Right cardiac atrium (tissue), 5 donors: ENCODE measurements at regions not wholly inside any gene's neighbourhood (a gene's known extent, or its start where the extent isn't known, plus 50 kb on each side); places are given as distances from the start of the nearest gene placed in this dataset.
"Not testable (repeated sequence)": the region's sequence is repeated elsewhere in the genome, so short reads cannot be mapped to it uniquely, and the experiment has no call there.

Experiments
- ATAC-seq, 2 donors: fragments of 200-7000 bp; cut with Tn5 transposase; one replicate each; pipeline versions ENCODE4 v1.8.0 to v1.9.1; 2020; ENCODE audit warnings: moderate library complexity in 2 of 2, mild to moderate bottlenecking in 1 of 2
- DNase-seq, 3 donors: peaks; one replicate each; pipeline ENCODE4 v3.0.0-alpha.2; 2020
- H3K27ac ChIP-seq: one replicate; pipeline ENCODE4 v1.5.1; 2013; ENCODE audit warnings: mild to moderate bottlenecking, low read length, control low read depth, moderate library complexity
- H3K27me3 ChIP-seq: one replicate; pipeline ENCODE4 v1.6.1; 2013; ENCODE audit not compliant: control insufficient read depth, insufficient read depth
- H3K4me1 ChIP-seq: one replicate; pipeline ENCODE4 v1.6.1; 2013; ENCODE audit warnings: low read length; ENCODE audit not compliant: control insufficient read depth, insufficient read depth
- H3K4me3 ChIP-seq: one replicate; pipeline ENCODE4 v1.5.1; 2013; ENCODE audit warnings: low read length, control low read depth
- H3K9me3 ChIP-seq: one replicate; pipeline ENCODE4 v1.6.1; 2013; ENCODE audit warnings: low read length; ENCODE audit not compliant: control insufficient read depth
- WGBS: extraction: QIAGEN DNeasy Blood & Tissue Kit; methylation state at CpG from one replicate; pipeline ENCODE4 v1.1.7; 2013; 5-methylcytosine and 5-hydroxymethylcytosine counted together
- intact Hi-C, 4 donors: fragments of 100-400 bp; cut with DNase I; formaldehyde crosslinking; loops; one replicate each; pipeline versions ENCODE4 v1.11.0 to v1.14.0; 2022 to 2023
- donor health status: healthy with polysubstance abuse.
- donor health status: DM: no; HTN: yes; CAD: no.
- donor health status: DM: no; HTN: no; CAD: no.
- donor health status: DM: no; HTN: yes; CAD: no; lungs with severe emphysema.
- donor health status: DM: yes; HTN: yes; CAD: no.

- H3K4me1 ChIP-seq, ATAC-seq, H3K27me3 ChIP-seq, H3K4me3 ChIP-seq, H3K27ac ChIP-seq, intact Hi-C loops, H3K9me3 ChIP-seq, DNase-seq: not testable (repeated sequence)
- 98% methylated on average over 3 of the region's 6 CpGs for WGBS
Measured at GRCh38 chr7:76971201-76971600, 61.0 kb downstream of the SPDYE17 start.

DNA sequence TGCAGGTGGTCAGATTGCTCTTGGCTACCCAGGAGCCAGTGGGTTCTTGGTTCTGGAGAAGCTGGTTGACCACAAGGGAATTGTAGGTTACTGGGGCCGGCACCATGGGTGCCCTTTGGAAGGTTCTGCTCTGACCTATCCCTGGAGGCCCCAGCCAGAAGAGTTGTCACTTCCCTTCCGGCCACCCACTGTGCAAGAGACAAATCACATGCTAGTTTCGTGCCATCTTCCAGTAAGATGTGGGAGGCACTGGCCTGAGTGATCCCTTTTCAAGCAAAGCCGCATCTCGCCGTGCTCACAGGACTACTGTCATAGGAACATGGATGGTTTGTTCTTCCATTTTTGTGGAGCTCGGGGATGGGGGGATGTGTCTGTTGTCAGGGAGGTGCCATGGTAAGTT lies 62.3 kb downstream of the SPDYE17 start:
- intact Hi-C loops, H3K4me3 ChIP-seq, H3K27ac ChIP-seq, H3K27me3 ChIP-seq, H3K4me1 ChIP-seq, DNase-seq, H3K9me3 ChIP-seq, ATAC-seq: not testable (repeated sequence)
- WGBS = 94% methylated on average over 7 of the region's 7 CpGs

- ATAC-seq = peak; percentile 87 to 90
- H3K4me1 ChIP-seq, H3K27me3 ChIP-seq, H3K4me3 ChIP-seq, H3K9me3 ChIP-seq, H3K27ac ChIP-seq, intact Hi-C loops: not testable (repeated sequence)
- peak in 1 of 3 donors; percentile 60 for DNase-seq
- WGBS = 57% methylated on average over 9 of the region's 17 CpGs
Measured at GRCh38 chr7:76965731-76966548, 66.2 kb downstream of the SPDYE17 start.

- WGBS = no CpG with 5 or more reads among the region's 8 CpGs
- ATAC-seq = peak; percentile 40 to 60
- H3K4me3 ChIP-seq, H3K27me3 ChIP-seq, H3K9me3 ChIP-seq, DNase-seq, H3K4me1 ChIP-seq, intact Hi-C loops, H3K27ac ChIP-seq: not testable (repeated sequence)
Measured at GRCh38 chr7:76964050-76964449, 68.1 kb downstream of the SPDYE17 start.

GRCh38 chr7:76963061-76963460 lies 69.1 kb downstream of the SPDYE17 start:
- H3K4me3 ChIP-seq, H3K9me3 ChIP-seq, ATAC-seq, H3K4me1 ChIP-seq, DNase-seq, intact Hi-C loops, H3K27ac ChIP-seq, H3K27me3 ChIP-seq: not testable (repeated sequence)
- 83% methylated on average over 6 of the region's 7 CpGs for WGBS

- not testable (repeated sequence) for H3K4me1 ChIP-seq, DNase-seq
- peak; percentile 47 to 48 for ATAC-seq
Measured at GRCh38 chr7:76960400-76960986, 71.7 kb downstream of the SPDYE17 start.

GRCh38 chr7:76959573-76960399 lies 72.4 kb downstream of the SPDYE17 start:
- DNase-seq, H3K27me3 ChIP-seq, H3K9me3 ChIP-seq, H3K4me3 ChIP-seq, H3K4me1 ChIP-seq, H3K27ac ChIP-seq, intact Hi-C loops: not testable (repeated sequence)
- ATAC-seq = peak; percentile 98
- no CpG with 5 or more reads among the region's 69 CpGs for WGBS

More at GRCh38 chr7:76960400-76960986, 71.7 kb downstream of the SPDYE17 start:
- WGBS = no CpG with 5 or more reads among the region's 16 CpGs
- H3K4me3 ChIP-seq, intact Hi-C loops, H3K9me3 ChIP-seq, H3K27me3 ChIP-seq, H3K27ac ChIP-seq: not testable (repeated sequence)

DNA sequence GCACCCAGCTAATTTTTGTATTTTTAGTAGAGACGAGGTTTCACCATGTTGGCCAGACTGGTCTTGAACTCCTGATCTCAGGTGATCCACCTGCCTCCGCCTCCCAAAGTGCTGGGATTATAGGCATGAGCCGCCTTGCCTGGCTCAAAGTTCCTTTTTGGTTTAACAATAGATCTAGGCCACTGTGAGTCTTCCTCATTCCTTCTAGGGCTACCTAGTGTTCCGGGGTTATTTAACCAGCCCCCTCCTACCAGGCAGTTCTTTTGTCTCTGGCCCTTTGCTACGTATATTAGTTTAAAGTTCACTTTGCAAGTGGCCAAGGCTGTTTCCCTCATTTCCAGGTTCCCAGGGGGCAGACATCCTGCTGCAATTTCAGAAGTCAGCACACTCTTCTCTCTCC lies 75.6 kb downstream of the SPDYE17 start:
- H3K27me3 ChIP-seq, H3K27ac ChIP-seq, H3K4me1 ChIP-seq, DNase-seq, H3K4me3 ChIP-seq, H3K9me3 ChIP-seq, intact Hi-C loops, ATAC-seq: not testable (repeated sequence)
- WGBS = 19% methylated on average over 1 of the region's 5 CpGs

DNA sequence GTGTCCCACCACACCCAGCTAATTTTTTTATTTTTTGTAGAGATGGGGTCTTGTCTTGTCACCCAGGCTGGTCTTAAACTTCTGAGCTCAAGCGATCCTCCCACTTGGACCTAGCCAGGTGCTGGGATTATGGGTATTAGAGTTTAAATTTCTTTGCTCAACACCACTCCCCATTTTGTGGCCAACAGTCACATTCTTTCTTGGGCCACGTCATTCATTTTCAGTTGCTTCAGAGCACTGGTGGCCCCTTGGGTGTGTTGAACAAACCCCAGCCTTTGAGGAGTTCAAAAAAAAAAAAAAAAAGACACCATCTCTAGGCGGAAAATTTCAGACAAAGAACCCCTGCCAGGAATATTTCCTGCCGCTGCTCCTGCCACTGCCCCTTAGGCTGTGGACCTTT lies 77.0 kb downstream of the SPDYE17 start:
- peak in 1 of 2 donors; percentile 8 for ATAC-seq
- DNase-seq, H3K27me3 ChIP-seq, H3K4me1 ChIP-seq, H3K9me3 ChIP-seq, intact Hi-C loops, H3K27ac ChIP-seq, H3K4me3 ChIP-seq: not testable (repeated sequence)
- 93% methylated on average over 1 of the region's 4 CpGs for WGBS

DNA sequence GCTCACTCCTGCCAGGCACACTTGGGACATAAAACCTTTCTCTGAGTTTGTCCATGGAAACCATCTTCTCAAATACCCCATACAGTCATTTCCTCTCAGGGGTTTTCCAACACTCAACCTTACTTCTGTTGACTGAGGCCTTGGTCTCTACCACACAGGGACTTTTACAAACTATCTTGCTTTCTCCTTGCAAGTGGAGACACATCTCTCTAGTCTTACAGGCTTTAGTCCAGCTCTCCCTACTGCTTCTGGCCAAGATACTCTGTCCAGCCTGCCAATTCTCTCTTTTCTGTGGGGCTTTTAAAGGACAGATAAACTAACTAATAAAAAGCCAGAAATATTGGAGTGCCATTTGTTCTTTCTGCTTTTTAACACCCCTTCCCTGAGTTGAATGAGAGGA lies 87.6 kb downstream of the SPDYE17 start:
- H3K27ac ChIP-seq, H3K9me3 ChIP-seq, H3K4me3 ChIP-seq, intact Hi-C loops, DNase-seq, H3K4me1 ChIP-seq, H3K27me3 ChIP-seq: not testable (repeated sequence)
- ATAC-seq = peak in 1 of 2 donors; percentile 64
